HG03457 (cell line): ENCODE measurements at regions not wholly inside any gene's neighbourhood (a gene's known extent, or its start where the extent isn't known, plus 50 kb on each side); places are given as distances from the start of the nearest gene placed in this dataset.
"Not testable (repeated sequence)": the region's sequence is repeated elsewhere in the genome, so short reads cannot be mapped to it uniquely, and the experiment has no call there.

ENCODE experiments used
- ATAC-seq: cut with Tn5 transposase; IDR thresholded peaks from one replicate; pipeline ENCODE4 v1.9.1; 2021; ENCODE audit warnings: moderate number of reproducible peaks; ENCODE audit not compliant: unreplicated experiment

GRCh38 chr3:90056281-90057032 is 949.0 kb downstream of the EPHA3 start:
- no peak for ATAC-seq

GRCh38 chr3:90062016-90062415 is 954.6 kb downstream of the EPHA3 start:
- ATAC-seq, result no peak

- no peak for ATAC-seq
These were observed 955.3 kb downstream of the EPHA3 start for GRCh38 chr3:90062631-90063200.

GRCh38 chr3:90068783-90069182 is 961.4 kb downstream of the EPHA3 start:
- ATAC-seq, result no peak

- no peak for ATAC-seq
These were observed 962.3 kb downstream of the EPHA3 start for GRCh38 chr3:90069748-90070147.

GRCh38 chr3:90076136-90076535 is 968.7 kb downstream of the EPHA3 start:
- ATAC-seq, result no peak

- no peak for ATAC-seq
These were observed 973.6 kb downstream of the EPHA3 start for GRCh38 chr3:90080988-90081387.

- not testable (repeated sequence) for ATAC-seq
These were observed 978.9 kb downstream of the EPHA3 start for GRCh38 chr3:90086297-90086696.

- ATAC-seq, result no peak
These were observed 980.3 kb downstream of the EPHA3 start for GRCh38 chr3:90087703-90088102.

- ATAC-seq, result peak; percentile 73
These were observed 984.1 kb downstream of the EPHA3 start for GRCh38 chr3:90091549-90091948.

GRCh38 chr3:90092994-90093393 is 985.6 kb downstream of the EPHA3 start:
- ATAC-seq, result no peak

- ATAC-seq, result no peak
These were observed 988.4 kb downstream of the EPHA3 start for GRCh38 chr3:90095811-90096210.

GRCh38 chr3:90099493-90099892 is 992.1 kb downstream of the EPHA3 start:
- no peak for ATAC-seq

- ATAC-seq, result no peak
These were observed 994.7 kb downstream of the EPHA3 start for GRCh38 chr3:90102146-90102545.

GRCh38 chr3:90121326-90121725 is 1013.9 kb downstream of the EPHA3 start:
- ATAC-seq, result no peak

- ATAC-seq, result no peak
These were observed 1021.0 kb downstream of the EPHA3 start for GRCh38 chr3:90128391-90128790.

GRCh38 chr3:90129730-90130129 is 1022.3 kb downstream of the EPHA3 start:
- ATAC-seq, result no peak

GRCh38 chr3:90132197-90132596 is 1024.8 kb downstream of the EPHA3 start:
- no peak for ATAC-seq

GRCh38 chr3:90134090-90134489 is 1026.7 kb downstream of the EPHA3 start:
- ATAC-seq, result no peak

- no peak for ATAC-seq
These were observed 1029.2 kb downstream of the EPHA3 start for GRCh38 chr3:90136456-90137191.

GRCh38 chr3:90145094-90145860 is 1037.9 kb downstream of the EPHA3 start:
- no peak for ATAC-seq
